ENCODE measurements at regions not wholly inside any gene's neighbourhood (a gene's known extent, or its start where the extent isn't known, plus 50 kb on each side); places are given as distances from the start of the nearest gene placed in this dataset.

DNA sequence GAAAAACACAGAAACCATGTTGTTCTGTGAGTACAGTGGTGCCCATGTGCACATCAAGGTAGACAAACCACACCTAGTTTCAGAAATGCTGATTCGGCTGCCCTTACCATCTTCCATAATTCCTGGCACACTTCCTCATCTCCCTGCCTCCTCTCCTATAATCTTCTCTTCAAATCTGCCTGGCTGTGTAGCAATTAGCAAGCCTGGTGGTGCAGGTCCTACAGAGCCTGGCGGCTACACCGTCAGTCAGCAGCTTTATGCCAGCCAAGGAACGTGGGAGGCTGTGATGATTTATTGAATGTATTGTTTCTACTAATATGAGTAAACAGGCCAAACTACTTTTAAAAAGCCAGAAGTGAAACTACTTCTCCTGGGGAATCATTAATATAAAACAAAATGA is 106.8 kb downstream of the SEMA6D start:
- DNase-seq = no peak

DNA sequence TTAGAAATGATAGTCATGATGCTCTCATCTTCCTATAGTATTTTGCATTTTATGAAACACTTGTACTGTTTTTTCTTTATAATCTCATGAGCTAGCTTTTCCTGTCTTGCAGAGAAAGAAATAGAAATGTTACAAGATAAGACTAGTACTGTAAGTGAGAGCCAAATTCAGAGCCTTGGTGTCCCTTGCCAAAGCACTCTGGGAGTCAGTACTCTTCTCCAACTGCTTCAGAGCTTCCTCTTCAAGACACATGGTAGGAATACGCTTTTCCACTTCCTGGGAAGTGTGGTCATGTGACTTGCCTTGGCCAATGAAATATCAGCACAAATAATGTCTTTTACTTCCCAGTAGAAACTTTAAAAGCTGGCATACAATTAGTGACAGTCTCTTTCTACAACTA is 112.4 kb downstream of the SEMA6D start:
- DNase-seq = no peak

GRCh38 chr15:47834093-47834492 is 116.8 kb downstream of the SEMA6D start:
- DNase-seq = no peak

DNA sequence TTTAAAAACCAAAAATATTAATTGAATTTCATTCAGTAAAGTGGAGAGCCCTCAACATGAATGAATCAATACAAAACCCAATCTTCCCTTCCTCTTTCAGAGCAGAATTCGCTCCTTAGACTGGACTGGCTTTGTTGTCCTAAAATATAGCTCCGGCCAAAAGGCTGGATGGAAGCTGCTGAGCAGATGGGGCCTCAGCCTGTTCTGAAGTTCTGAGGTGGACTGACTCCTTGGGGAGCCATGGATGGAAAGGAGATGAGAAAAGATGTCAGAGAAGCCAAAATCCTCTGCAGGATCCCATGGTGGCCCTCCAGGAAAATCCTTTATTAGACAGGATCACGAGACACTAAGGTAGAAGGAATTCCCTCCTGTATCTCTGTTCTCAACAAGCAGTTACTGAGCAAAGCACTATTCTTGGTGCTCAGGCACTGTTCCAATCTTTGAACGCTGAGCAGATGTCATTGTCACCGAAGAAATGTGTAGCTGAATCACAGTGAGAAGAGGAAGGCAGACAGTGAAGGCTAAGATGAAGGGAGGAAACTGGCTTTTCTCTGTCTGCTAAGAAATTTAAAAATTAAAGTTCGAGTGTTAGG is 122.0 kb downstream of the SEMA6D start:
- no peak for DNase-seq

DNA sequence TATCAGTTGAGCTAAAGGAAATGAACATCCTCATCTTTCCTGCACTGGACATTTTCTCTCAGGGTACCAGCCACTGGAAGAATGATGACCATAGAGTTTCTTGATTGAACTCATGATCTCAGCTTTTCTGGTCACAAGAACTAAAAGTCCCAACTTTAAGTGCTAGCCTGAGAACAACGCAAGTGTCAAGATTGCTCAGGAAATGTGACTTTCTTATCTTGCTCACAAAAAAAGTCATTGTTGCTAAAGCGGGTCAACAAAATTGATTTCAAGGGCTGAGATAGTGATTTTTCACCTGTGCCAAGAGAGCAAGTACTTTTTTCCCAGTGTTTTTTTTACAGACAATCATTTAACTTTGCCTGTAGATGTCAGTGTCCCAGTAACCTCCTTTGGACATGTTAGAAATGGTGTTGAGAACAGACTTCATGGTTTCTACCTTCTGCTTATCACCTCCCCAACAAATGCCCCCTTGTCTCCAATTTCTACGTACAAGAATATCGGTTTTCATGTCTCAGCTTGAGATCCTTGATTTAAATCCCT is 125.9 kb downstream of the SEMA6D start:
- no peak for DNase-seq

DNA sequence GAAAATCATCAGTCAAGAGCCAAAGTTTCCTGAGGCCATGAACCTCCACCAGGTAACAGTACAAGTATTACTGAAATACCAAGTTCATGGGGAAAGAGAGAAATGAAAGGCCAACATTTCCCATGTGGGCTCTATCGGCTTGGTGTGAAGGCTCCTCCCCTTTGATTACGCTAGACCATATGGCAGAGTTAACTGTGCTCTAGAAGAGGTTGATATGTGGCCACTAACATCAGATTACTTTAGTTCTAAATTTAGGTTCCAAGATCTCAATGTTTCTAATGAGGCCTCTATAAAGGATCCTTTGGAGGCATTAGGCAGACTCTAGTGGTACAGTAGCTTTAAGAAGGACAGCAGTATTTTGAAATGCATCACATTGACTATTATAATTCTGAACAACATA is 127.1 kb downstream of the SEMA6D start:
- DNase-seq = no peak

- no peak for DNase-seq
These were observed 129.0 kb downstream of the SEMA6D start for GRCh38 chr15:47846128-47846868.

DNA sequence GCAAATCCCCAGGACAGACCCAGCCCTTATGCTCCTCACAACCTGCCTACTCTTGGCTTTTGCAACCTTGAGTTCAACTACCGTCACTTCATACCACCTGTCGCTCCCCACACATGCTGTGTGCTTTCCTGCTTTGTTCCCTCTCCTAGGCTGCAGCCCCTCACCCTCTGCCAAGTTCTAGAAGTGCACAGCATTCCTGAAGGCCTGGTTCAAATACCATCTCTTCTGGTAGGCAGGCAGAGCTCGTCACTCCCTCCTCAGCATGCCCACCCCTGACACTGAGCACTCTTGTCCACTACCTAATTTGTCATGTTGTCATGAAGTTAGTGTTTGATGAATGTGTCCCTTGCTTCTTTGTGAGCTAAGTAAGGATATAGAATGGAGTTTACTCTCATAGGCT is 129.6 kb downstream of the SEMA6D start:
- DNase-seq = no peak

DNA sequence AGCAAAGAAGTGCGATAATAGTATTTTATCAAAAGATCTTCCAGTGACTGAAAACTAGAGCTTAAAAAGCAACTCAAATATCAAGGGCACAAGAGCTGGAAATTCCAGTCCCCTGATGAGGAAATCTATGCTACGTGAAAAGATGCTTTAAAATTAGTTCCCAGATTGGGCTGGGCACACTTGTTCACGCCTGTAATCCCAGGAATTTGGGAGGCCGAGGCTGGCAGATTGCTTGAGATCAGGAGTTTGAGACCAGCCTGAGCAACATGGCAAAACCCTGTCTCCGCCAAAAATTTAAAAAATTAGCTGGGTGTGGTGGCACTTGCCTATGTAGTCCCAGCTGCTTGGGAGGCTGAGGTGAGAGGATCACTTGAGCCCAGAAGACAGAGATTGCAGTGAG is 138.8 kb downstream of the SEMA6D start:
- no peak for DNase-seq

DNA sequence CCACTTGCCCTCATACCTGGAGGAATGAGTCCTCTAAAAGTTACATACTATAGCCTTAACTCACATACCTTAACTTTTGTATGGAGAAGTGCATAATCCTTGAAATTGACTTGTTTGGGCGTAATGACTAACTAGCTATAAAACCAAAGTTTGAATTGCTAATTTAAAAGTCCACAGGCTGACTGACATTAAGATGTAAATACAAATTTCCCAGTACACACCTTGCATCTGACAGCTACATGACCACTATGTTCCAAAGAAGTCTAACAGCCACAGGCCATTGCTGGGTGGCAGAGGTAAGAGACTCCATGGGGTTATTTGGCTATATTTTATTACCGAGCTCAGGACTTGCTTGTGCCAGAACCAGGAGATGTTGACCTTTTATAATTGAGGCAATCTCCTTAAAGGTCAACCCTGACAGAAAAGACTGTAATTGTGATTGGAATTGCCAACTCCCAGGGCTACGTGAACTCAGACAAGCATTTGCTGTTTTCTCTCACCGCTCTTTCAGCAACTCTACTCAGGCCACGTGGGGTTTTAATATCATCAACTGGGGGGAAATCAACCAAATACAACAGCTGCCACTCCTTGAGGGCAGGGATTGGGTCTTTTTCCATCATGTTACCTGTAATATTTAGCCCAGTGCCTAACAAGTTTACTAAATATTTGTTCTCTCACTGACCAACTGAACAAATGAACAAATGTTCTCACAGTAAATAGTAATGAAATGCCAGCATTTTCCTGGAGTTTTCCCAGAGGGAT is 139.9 kb downstream of the SEMA6D start:
- no peak for DNase-seq

DNA sequence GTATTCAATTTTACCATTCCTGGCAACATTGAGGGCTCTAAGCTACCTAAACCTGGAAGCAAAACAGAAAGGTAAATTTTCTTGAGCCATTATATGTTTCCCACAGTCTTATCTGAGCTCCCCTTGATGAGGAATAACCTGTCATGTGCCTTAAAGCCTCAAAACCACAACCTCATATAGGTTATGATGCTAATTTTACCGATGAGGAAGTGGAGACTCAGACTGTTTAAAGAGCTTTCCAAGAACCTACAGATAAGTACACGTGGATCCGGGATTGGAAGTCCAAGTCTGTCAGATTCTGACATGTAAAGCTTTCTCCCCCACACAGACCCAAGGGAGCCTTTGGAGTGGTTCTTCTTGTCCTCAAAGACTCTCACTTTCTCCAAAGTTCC is 140.5 kb downstream of the SEMA6D start:
- DNase-seq = no peak

DNA sequence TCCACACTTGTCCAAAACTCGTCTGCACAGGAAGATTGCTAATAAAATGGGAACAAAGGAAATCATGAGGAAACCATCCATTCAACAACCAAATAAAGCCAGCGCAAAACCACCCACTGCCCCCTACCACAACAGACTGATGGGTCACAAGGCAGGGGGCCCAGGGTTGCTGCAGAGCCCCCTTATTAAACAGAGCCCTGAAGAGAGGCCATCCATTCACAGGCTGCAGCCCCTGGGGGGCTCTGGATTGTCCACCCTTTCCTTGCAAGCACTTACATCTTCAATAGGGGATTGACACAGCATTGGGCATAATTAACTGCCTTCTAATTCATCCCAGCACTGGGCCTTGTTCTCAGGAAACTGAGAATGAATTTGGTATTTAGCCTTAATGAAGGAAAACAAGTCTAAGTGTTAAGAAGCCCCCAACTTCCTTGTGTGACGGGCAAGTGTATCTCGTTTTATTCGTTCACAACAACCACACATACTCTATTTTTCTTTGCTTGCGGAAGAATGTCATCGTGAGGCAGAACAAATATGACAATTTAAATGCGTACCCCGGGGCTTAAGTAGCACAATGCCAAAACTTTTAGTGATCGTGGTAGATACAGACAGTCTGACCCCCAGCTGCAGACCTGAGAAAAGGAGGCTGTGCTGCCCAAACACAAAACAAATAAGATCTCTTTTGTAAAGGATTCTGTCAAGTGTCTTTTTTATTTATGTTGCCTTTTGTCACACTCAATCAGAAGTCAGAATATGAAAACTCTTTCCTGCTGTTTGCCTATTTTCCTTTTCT is 144.0 kb downstream of the SEMA6D start:
- no peak for DNase-seq

- DNase-seq = no peak
These were observed 145.1 kb downstream of the SEMA6D start for GRCh38 chr15:47862402-47862801.

- DNase-seq = no peak
These were observed 149.1 kb downstream of the SEMA6D start for GRCh38 chr15:47866446-47866845.

- DNase-seq = no peak
These were observed 153.1 kb downstream of the SEMA6D start for GRCh38 chr15:47870300-47870955.

DNA sequence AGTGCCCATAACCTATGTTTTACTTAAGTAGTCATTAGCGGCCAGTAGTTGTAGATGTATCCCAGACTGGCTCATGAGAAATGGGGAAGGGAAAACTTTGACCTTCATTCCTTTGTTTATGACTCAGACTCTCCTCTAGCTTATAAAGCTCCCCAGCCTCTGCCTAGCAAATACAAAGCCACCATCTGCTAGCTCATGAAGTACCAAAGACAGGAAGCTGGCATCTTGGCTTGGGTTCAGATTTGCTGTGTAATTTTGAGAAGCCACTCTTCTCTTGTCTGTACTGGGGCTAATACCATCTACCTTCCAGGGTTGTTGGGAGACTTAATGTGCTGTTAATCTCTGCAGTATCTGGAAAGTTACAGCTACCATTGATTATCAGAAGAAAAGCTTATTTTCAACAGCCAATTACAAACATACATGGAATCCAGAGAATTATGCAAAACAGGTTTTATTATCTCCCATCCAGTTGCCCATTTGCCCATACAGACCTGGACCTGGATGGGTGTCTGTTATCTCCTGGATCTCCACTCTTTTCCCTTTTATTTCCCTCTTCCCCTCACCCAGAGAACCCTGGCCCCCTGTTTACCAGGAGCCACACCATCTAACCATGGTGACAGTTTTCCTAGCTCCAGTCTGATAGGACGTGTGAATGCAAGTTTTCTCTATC is 153.8 kb downstream of the SEMA6D start:
- DNase-seq = peak; percentile 45 to 62

DNA sequence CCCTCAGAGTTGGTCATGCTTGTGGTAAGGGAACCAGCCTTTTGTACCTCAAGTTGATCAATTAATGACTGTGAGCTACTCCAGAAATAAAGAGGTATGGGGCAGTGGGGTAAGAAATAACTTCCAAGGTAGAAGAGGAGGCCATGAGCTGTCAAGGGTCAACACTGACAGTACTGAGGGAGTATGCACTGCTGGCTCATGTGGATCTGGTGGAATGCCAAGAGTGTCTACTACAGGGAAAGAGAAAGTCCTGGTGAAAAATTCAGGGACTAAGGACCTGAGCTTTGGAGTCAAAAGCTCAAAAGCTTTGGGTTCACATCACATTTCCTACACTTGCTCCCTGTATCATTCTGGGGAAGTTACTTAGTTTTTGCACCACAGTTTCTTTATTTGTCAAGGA is 154.9 kb downstream of the SEMA6D start:
- no peak for DNase-seq

- DNase-seq = no peak
These were observed 155.6 kb downstream of the SEMA6D start for GRCh38 chr15:47872869-47873432.

- no peak for DNase-seq
These were observed 159.7 kb downstream of the SEMA6D start for GRCh38 chr15:47876986-47877385.

DNA sequence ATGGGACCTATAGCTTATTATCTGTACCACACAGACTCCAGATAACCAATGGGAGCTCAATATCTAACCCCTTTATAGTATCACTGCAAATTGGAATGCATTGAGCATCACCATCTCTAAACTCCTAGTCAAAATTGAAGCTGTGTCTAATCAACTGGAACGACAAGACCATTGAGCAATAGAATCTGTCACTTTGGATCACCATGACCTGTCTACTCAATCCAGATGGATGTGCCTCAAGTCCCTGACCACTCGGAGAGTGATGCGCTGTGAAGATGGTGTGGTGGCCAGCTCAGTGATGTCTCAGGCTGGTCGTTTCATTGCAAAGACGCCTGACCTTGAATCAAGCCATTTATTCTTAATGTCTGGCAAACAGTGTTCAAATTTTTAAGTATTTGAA is 160.5 kb downstream of the SEMA6D start:
- no peak for DNase-seq

DNA sequence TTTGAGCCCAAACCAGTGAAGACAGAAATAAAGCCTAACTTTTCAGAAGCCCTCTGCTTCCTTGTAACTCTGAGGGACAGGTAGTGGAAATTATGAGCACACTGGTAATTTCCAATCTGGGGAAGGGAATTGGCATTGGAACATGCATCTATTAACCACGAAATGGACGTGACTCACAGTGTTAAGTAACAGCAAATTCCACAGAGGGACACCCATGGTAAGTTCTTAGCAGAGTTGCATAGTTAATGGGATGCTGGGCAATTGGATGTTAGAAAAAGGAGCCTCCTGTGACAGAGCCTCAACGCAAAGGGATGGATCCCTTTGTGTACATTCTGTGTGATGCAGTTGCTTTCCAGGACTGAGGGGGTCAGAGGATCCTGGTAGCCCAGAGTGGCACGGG is 168.6 kb downstream of the SEMA6D start:
- no peak for DNase-seq

All from SHP77 (cell line).